ENCODE measurements at regions not wholly inside any gene's neighbourhood (a gene's known extent, or its start where the extent isn't known, plus 50 kb on each side); places are given as distances from the start of the nearest gene placed in this dataset.

- no peak for DNase-seq
Observed at GRCh38 chr13:30026909-30027308, 176.5 kb upstream of the UBL3 start.

GRCh38 chr13:30026093-30026492, 175.7 kb upstream of the UBL3 start:
- H3K27ac ChIP-seq = no peak overlapping the region
- intact Hi-C loops (cut with DNase I) = no loop called here
- H3K27me3 ChIP-seq = no peaks in the 10 kb centered on the region
- no peaks in the 10 kb centered on the region for H3K9me3 ChIP-seq
- DNase-seq = no peak
- no peak overlapping the region for H3K4me3 ChIP-seq
- H3K4me1 ChIP-seq = no peaks in the 10 kb centered on the region
- H3K36me3 ChIP-seq = no peaks in the 10 kb centered on the region
- no peak for TF ChIP-seq CTCF (IDR thresholded peaks at IDR 0.05)
- no peak overlapping the region for H3K9ac ChIP-seq (ENCODE audit: low read depth in 2 of 2, low read length in 2 of 2)

More at GRCh38 chr13:30026909-30027308, 176.5 kb upstream of the UBL3 start:
- TF ChIP-seq CTCF (IDR thresholded peaks at IDR 0.05) = no peak
- no peak overlapping the region for H3K27ac ChIP-seq
- no peaks in the 10 kb centered on the region for H3K9me3 ChIP-seq
- H3K36me3 ChIP-seq = no peaks in the 10 kb centered on the region
- intact Hi-C loops (cut with DNase I) = no loop called here
- H3K4me3 ChIP-seq = no peak overlapping the region
- H3K4me1 ChIP-seq = no peaks in the 10 kb centered on the region
- no peaks in the 10 kb centered on the region for H3K27me3 ChIP-seq
- H3K9ac ChIP-seq (ENCODE audit: low read depth in 2 of 2, low read length in 2 of 2) = no peak overlapping the region

- Histone ChIP-seq H3K36me3 (no peaks in the 10 kb centered on the region), H3K4me3 (no peak overlapping the region), H3K9me3 (no peaks in the 10 kb centered on the region), H3K9ac (ENCODE audit: low read depth in 2 of 2, low read length in 2 of 2) (no peak overlapping the region), H3K4me1 (no peaks in the 10 kb centered on the region), H3K27ac (no peak overlapping the region), H3K27me3 (no peaks in the 10 kb centered on the region)
- DNase-seq = no peak
- intact Hi-C loops (cut with DNase I) = no loop called here
- TF ChIP-seq CTCF (IDR thresholded peaks at IDR 0.05) = no peak
Observed at GRCh38 chr13:30025351-30025750, 174.9 kb upstream of the UBL3 start.

GRCh38 chr13:30024125-30024865, 173.9 kb upstream of the UBL3 start:
- Histone ChIP-seq H3K9me3 (no peaks in the 10 kb centered on the region), H3K36me3 (no peaks in the 10 kb centered on the region), H3K4me3 (no peak overlapping the region), H3K27me3 (no peaks in the 10 kb centered on the region), H3K9ac (ENCODE audit: low read depth in 2 of 2, low read length in 2 of 2) (no peak overlapping the region), H3K4me1 (no peaks in the 10 kb centered on the region), H3K27ac (no peak overlapping the region)
- no peak for TF ChIP-seq CTCF (IDR thresholded peaks at IDR 0.05)
- DNase-seq = no peak
- intact Hi-C loops (cut with DNase I) = no loop called here

- no peak overlapping the region for H3K9ac ChIP-seq (ENCODE audit: low read depth in 2 of 2, low read length in 2 of 2)
- no peaks in the 10 kb centered on the region for H3K36me3 ChIP-seq
- no peak overlapping the region for H3K27ac ChIP-seq
- no peaks in the 10 kb centered on the region for H3K9me3 ChIP-seq
- no peak for TF ChIP-seq CTCF (IDR thresholded peaks at IDR 0.05)
- intact Hi-C loops (cut with DNase I) = no loop called here
- no peak overlapping the region for H3K4me3 ChIP-seq
- no peaks in the 10 kb centered on the region for H3K4me1 ChIP-seq
- no peaks in the 10 kb centered on the region for H3K27me3 ChIP-seq
- no peak for DNase-seq
Observed at GRCh38 chr13:30023196-30023895, 172.9 kb upstream of the UBL3 start.
